Activated naive CD4-positive, alpha-beta T cell treated with anti-CD3 and anti-CD28 coated beads, Interleukin-2, amount 10 ng/mL, durations not matched to agents 7 days and 5 days (primary cell): ENCODE measurements at regions not wholly inside any gene's neighbourhood (a gene's known extent, or its start where the extent isn't known, plus 50 kb on each side); places are given as distances from the start of the nearest gene placed in this dataset.

ENCODE experiments used
- CTCF ChIA-PET: fragments of 350-600 bp; sonication (Branson Sonifier 250); formaldehyde crosslinking; loops from one replicate; lab custom pipeline; 2021; ENCODE audit warnings: antibody characterized with exemption; lab: Charles Lee
- DNase-seq: peaks from one replicate; pipeline ENCODE4 v3.0.0-alpha.2; 2020
- H3K27ac Mint-ChIP-seq: one replicate; pipeline ENCODE4 v1.8.0; 2021; ENCODE audit warnings: mild to moderate bottlenecking, moderate library complexity, mixed read lengths
- H3K27me3 Mint-ChIP-seq: one replicate; pipeline ENCODE4 v1.8.0; 2021; ENCODE audit warnings: mild to moderate bottlenecking, mixed read lengths
- H3K36me3 Mint-ChIP-seq: one replicate; pipeline ENCODE4 v1.8.0; 2021; ENCODE audit warnings: mixed read lengths
- H3K4me1 Mint-ChIP-seq: one replicate; pipeline ENCODE4 v1.8.0; 2021; ENCODE audit warnings: mixed read lengths
- H3K4me3 Mint-ChIP-seq: one replicate; pipeline ENCODE4 v1.8.0; 2021; ENCODE audit warnings: mild to moderate bottlenecking, moderate library complexity, mixed read lengths
- H3K9me3 Mint-ChIP-seq: one replicate; pipeline ENCODE4 v1.8.0; 2021; ENCODE audit warnings: mixed read lengths

DNA sequence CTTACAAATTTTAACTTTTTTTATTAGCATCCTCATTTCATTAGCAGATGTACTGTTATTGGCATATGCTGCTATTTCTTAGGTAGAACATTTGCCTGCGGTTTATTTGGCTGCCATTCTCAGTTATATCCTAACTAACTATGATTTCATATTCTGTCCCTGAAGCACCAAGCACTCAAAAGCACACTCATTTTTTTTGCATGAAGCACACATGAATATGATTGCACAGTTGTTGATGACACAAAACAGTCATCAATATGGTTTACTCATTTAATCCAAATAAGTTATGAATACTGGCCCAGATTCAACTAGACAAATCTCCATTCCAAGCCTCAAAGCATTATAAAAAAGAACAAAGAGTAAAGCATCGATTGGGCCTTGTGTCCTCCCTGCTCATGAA lies 129.4 kb upstream of the CNTNAP5 start:
- H3K27ac Mint-ChIP-seq, result no peak overlapping the region
- H3K36me3 Mint-ChIP-seq, result no peaks in the 10 kb centered on the region
- H3K4me1 Mint-ChIP-seq, result no peaks in the 10 kb centered on the region
- peaks cover 18% of the 10 kb centered on the region for H3K9me3 Mint-ChIP-seq
- no peaks in the 10 kb centered on the region for H3K27me3 Mint-ChIP-seq
- CTCF ChIA-PET, result no interaction called here
- H3K4me3 Mint-ChIP-seq, result no peak overlapping the region
- no peak for DNase-seq

GRCh38 chr2:123901256-123901655 lies 123.8 kb upstream of the CNTNAP5 start:
- DNase-seq, result no peak
- Mint-ChIP-seq H3K36me3 (no peaks in the 10 kb centered on the region), H3K27ac (no peak overlapping the region), H3K4me3 (no peak overlapping the region), H3K4me1 (no peaks in the 10 kb centered on the region), H3K27me3 (no peaks in the 10 kb centered on the region), H3K9me3 (peaks cover 17% of the 10 kb centered on the region)
- CTCF ChIA-PET, result no interaction called here

- Mint-ChIP-seq H3K4me1 (no peaks in the 10 kb centered on the region), H3K27ac (no peak overlapping the region), H3K4me3 (no peak overlapping the region), H3K9me3 (peaks cover 7% of the 10 kb centered on the region), H3K27me3 (no peaks in the 10 kb centered on the region), H3K36me3 (no peaks in the 10 kb centered on the region)
- no peak for DNase-seq
- CTCF ChIA-PET, result no interaction called here
These were observed 118.7 kb upstream of the CNTNAP5 start for GRCh38 chr2:123906361-123906760.

GRCh38 chr2:123908522-123908921 lies 116.6 kb upstream of the CNTNAP5 start:
- peaks cover 2% of the 10 kb centered on the region for H3K9me3 Mint-ChIP-seq
- CTCF ChIA-PET, result interaction anchor here (0.6 kb wide), 1 partner anchor 1030 kb away, joined by 4 read pairs; no protein-coding TSS in a partner anchor
- H3K36me3 Mint-ChIP-seq, result no peaks in the 10 kb centered on the region
- no peak for DNase-seq
- no peak overlapping the region for H3K4me3 Mint-ChIP-seq
- H3K4me1 Mint-ChIP-seq, result no peaks in the 10 kb centered on the region
- no peak overlapping the region for H3K27ac Mint-ChIP-seq
- no peaks in the 10 kb centered on the region for H3K27me3 Mint-ChIP-seq

- H3K9me3 Mint-ChIP-seq, result peaks cover 2% of the 10 kb centered on the region
- no peaks in the 10 kb centered on the region for H3K27me3 Mint-ChIP-seq
- CTCF ChIA-PET, result no interaction called here
- H3K27ac Mint-ChIP-seq, result no peak overlapping the region
- no peak overlapping the region for H3K4me3 Mint-ChIP-seq
- DNase-seq, result no peak
- H3K4me1 Mint-ChIP-seq, result no peaks in the 10 kb centered on the region
- H3K36me3 Mint-ChIP-seq, result no peaks in the 10 kb centered on the region
These were observed 112.9 kb upstream of the CNTNAP5 start for GRCh38 chr2:123912171-123912570.

GRCh38 chr2:123913143-123913735 lies 111.8 kb upstream of the CNTNAP5 start:
- Mint-ChIP-seq H3K9me3 (peaks cover 2% of the 10 kb centered on the region), H3K36me3 (no peaks in the 10 kb centered on the region), H3K4me1 (no peaks in the 10 kb centered on the region), H3K27ac (no peak overlapping the region), H3K27me3 (no peaks in the 10 kb centered on the region), H3K4me3 (no peak overlapping the region)
- no peak for DNase-seq
- CTCF ChIA-PET, result no interaction called here

DNA sequence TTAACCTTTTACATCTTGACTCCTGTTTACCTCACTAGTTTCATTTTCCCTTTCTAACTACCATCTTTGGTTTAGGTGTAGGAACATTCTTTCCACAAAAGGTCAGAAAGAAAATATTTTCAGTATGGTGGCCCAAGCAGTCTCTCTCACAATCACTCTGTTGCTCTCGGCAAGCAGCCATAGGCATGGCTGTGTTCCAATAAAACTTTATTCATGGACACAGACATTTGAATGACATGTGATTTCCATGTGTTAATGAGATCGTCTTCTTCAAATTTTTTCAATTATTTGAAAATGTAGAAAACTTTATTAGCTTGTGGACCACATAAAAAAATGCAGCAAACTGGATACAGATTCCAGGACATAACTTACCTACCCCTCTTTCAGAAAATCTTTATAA lies 109.7 kb upstream of the CNTNAP5 start:
- Mint-ChIP-seq H3K4me3 (no peak overlapping the region), H3K27ac (no peak overlapping the region), H3K9me3 (peaks cover 2% of the 10 kb centered on the region), H3K36me3 (no peaks in the 10 kb centered on the region), H3K27me3 (no peaks in the 10 kb centered on the region), H3K4me1 (no peaks in the 10 kb centered on the region)
- CTCF ChIA-PET, result no interaction called here
- no peak for DNase-seq

GRCh38 chr2:123916051-123916450 lies 109.0 kb upstream of the CNTNAP5 start:
- no peak for DNase-seq
- H3K36me3 Mint-ChIP-seq, result no peaks in the 10 kb centered on the region
- H3K4me3 Mint-ChIP-seq, result no peak overlapping the region
- CTCF ChIA-PET, result no interaction called here
- H3K27me3 Mint-ChIP-seq, result no peaks in the 10 kb centered on the region
- H3K9me3 Mint-ChIP-seq, result peaks cover 2% of the 10 kb centered on the region
- no peaks in the 10 kb centered on the region for H3K4me1 Mint-ChIP-seq
- H3K27ac Mint-ChIP-seq, result no peak overlapping the region

DNA sequence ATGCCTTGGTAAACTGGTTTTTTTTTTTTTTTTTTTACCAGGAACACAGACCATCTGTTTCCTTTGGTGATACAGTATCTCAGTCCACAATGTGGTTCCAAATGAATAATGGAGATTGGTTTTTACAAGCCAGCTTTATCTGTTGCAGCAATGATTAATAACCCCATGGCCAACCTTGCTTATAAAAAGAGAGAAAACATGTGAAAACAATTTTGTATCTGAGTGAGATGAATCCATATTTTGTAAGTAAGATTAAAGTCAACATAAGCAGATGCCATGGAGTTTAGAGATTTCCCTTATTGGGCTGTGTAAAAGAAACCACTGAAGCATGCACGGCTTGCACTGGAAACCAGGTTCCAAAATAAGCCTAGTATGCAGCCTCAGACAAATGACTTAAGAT lies 108.6 kb upstream of the CNTNAP5 start:
- Mint-ChIP-seq H3K27me3 (no peaks in the 10 kb centered on the region), H3K36me3 (no peaks in the 10 kb centered on the region), H3K4me1 (no peaks in the 10 kb centered on the region), H3K27ac (no peak overlapping the region), H3K4me3 (no peak overlapping the region), H3K9me3 (peaks cover 2% of the 10 kb centered on the region)
- no peak for DNase-seq
- CTCF ChIA-PET, result no interaction called here

GRCh38 chr2:123917241-123917640 lies 107.8 kb upstream of the CNTNAP5 start:
- no peaks in the 10 kb centered on the region for H3K4me1 Mint-ChIP-seq
- no peaks in the 10 kb centered on the region for H3K27me3 Mint-ChIP-seq
- CTCF ChIA-PET, result no interaction called here
- DNase-seq, result no peak
- H3K9me3 Mint-ChIP-seq, result peaks cover 2% of the 10 kb centered on the region
- H3K36me3 Mint-ChIP-seq, result no peaks in the 10 kb centered on the region
- H3K27ac Mint-ChIP-seq, result no peak overlapping the region
- no peak overlapping the region for H3K4me3 Mint-ChIP-seq

- Mint-ChIP-seq H3K9me3 (peaks cover 4% of the 10 kb centered on the region), H3K27ac (no peak overlapping the region), H3K36me3 (no peaks in the 10 kb centered on the region), H3K27me3 (no peaks in the 10 kb centered on the region), H3K4me1 (no peaks in the 10 kb centered on the region), H3K4me3 (no peak overlapping the region)
- no peak for DNase-seq
- CTCF ChIA-PET, result no interaction called here
These were observed 96.7 kb upstream of the CNTNAP5 start for GRCh38 chr2:123928358-123928757.

GRCh38 chr2:123935405-123935804 lies 89.7 kb upstream of the CNTNAP5 start:
- Mint-ChIP-seq H3K9me3 (peaks cover 10% of the 10 kb centered on the region), H3K4me1 (no peaks in the 10 kb centered on the region), H3K27ac (no peak overlapping the region), H3K36me3 (no peaks in the 10 kb centered on the region), H3K27me3 (no peaks in the 10 kb centered on the region), H3K4me3 (no peak overlapping the region)
- no peak for DNase-seq
- CTCF ChIA-PET, result no interaction called here

DNA sequence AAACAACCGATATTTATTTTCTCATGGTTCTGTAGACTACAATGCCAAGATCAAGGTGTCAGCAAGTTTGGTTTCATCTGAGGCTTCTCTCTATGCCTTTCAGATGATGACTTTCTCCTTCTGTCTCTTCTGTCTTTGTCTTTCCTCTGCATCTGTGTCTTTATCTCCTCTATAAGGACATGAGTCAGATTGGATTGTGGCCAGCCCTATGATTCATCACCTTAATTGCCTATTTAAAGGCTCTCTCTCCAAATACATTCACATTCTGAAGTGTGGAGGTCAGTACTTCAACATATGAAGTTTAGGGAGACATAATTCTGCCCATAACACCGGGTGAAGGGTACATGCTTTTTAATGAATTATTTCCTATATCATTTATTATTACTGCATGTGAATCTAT lies 71.2 kb upstream of the CNTNAP5 start:
- Mint-ChIP-seq H3K27me3 (no peaks in the 10 kb centered on the region), H3K27ac (no peak overlapping the region), H3K4me3 (no peak overlapping the region), H3K9me3 (peaks cover 9% of the 10 kb centered on the region), H3K36me3 (no peaks in the 10 kb centered on the region), H3K4me1 (no peaks in the 10 kb centered on the region)
- CTCF ChIA-PET, result no interaction called here
- DNase-seq, result no peak

- CTCF ChIA-PET, result no interaction called here
- Mint-ChIP-seq H3K27ac (no peak overlapping the region), H3K36me3 (no peaks in the 10 kb centered on the region), H3K9me3 (peaks cover 7% of the 10 kb centered on the region), H3K4me1 (no peaks in the 10 kb centered on the region), H3K27me3 (no peaks in the 10 kb centered on the region), H3K4me3 (no peak overlapping the region)
- no peak for DNase-seq
These were observed 67.1 kb upstream of the CNTNAP5 start for GRCh38 chr2:123958011-123958410.

- no peak for DNase-seq
- Mint-ChIP-seq H3K9me3 (peaks cover 10% of the 10 kb centered on the region), H3K36me3 (no peaks in the 10 kb centered on the region), H3K4me3 (no peak overlapping the region), H3K27ac (no peak overlapping the region), H3K4me1 (no peaks in the 10 kb centered on the region), H3K27me3 (no peaks in the 10 kb centered on the region)
- CTCF ChIA-PET, result no interaction called here
These were observed 63.5 kb upstream of the CNTNAP5 start for GRCh38 chr2:123961576-123961975.
